ENCODE measurements at regions not wholly inside any gene's neighbourhood (a gene's known extent, or its start where the extent isn't known, plus 50 kb on each side); places are given as distances from the start of the nearest gene placed in this dataset.
"Not testable (repeated sequence)": the region's sequence is repeated elsewhere in the genome, so short reads cannot be mapped to it uniquely, and the experiment has no call there.

DNA sequence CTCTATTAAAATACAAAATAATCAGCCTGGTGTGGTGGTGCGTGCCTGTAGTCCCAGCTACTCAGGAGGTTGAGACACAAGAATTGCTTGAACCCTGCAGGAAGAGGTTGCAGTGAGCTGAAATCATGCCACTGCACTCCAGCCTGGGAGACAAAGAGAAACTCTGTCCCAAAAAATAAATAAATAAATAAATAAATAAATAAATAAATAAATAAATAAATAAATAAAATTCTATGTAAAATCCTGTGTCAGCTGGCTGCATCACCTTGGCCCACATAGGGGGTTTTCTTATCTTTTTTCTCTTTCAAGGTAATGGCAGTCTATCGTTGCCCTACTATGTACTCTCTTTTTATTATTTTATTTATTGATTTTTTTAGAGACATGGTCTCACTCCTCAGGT lies 206.7 kb downstream of the ALG10 start:
- BruUV-seq (replicated peaks); H3K4me3 Mint-ChIP-seq (ENCODE audit: unreplicated experiment); intact Hi-C loops (cut with micrococcal nuclease); H3K36me3 Mint-ChIP-seq (ENCODE audit: insufficient read depth, unreplicated experiment); H3K27me3 Mint-ChIP-seq (ENCODE audit: insufficient read depth, unreplicated experiment); POLR2A ChIA-PET; H3K4me1 Mint-ChIP-seq (ENCODE audit: insufficient read depth, unreplicated experiment); H3K27ac Mint-ChIP-seq (ENCODE audit: low read depth, unreplicated experiment); DNase-seq (ENCODE audit: unreplicated experiment): not testable (repeated sequence)
- CTCF ChIA-PET = interaction anchor here (0.6 to 2.8 kb wide), 7 partner anchors 11 to 1827 kb away, joined by 3 to 13 read pairs (median 3); no protein-coding TSS in a partner anchor
- H3K9me3 Mint-ChIP-seq (ENCODE audit: unreplicated experiment) = peaks cover 17% of the 10 kb centered on the region

DNA sequence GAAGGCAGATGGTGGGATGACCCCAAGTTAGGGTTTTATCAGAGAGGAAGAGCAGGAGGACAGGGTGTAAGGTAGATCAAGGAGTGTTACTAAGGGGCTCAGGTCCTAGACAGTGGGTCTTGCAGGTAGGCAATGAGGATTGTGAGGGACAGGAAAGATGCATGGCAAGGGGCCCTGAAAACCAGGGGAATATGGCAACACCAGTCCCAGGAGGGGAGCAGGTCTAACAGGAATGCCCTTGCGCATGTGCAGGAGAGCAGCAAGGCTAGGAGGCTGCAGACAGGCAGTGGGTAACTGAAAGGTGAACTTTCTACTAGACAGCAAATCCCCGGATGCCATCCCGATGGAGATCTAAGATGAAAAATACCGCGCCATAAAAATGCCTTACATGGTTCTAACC lies 211.3 kb downstream of the ALG10 start:
- TF ChIP-seq, protein P1, sequence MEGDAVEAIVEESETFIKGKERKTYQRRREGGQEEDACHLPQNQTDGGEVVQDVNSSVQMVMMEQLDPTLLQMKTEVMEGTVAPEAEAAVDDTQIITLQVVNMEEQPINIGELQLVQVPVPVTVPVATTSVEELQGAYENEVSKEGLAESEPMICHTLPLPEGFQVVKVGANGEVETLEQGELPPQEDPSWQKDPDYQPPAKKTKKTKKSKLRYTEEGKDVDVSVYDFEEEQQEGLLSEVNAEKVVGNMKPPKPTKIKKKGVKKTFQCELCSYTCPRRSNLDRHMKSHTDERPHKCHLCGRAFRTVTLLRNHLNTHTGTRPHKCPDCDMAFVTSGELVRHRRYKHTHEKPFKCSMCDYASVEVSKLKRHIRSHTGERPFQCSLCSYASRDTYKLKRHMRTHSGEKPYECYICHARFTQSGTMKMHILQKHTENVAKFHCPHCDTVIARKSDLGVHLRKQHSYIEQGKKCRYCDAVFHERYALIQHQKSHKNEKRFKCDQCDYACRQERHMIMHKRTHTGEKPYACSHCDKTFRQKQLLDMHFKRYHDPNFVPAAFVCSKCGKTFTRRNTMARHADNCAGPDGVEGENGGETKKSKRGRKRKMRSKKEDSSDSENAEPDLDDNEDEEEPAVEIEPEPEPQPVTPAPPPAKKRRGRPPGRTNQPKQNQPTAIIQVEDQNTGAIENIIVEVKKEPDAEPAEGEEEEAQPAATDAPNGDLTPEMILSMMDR (IDR thresholded peaks at IDR 0.05; ENCODE audit: unreplicated experiment) = no peak
- Mint-ChIP-seq H3K4me3 (ENCODE audit: unreplicated experiment) (no peak overlapping the region), H3K4me1 (ENCODE audit: insufficient read depth, unreplicated experiment) (no peaks in the 10 kb centered on the region), H3K27ac (ENCODE audit: low read depth, unreplicated experiment) (no peak overlapping the region), H3K27me3 (ENCODE audit: insufficient read depth, unreplicated experiment) (no peaks in the 10 kb centered on the region), H3K9me3 (ENCODE audit: unreplicated experiment) (no peaks in the 10 kb centered on the region), H3K36me3 (ENCODE audit: insufficient read depth, unreplicated experiment) (no peaks in the 10 kb centered on the region)
- no TSS peak for BruUV-seq (replicated peaks)
- ChIA-PET CTCF (no interaction called here), POLR2A (no interaction called here)
- intact Hi-C loops (cut with micrococcal nuclease) = no loop called here
- no peak for DNase-seq (ENCODE audit: unreplicated experiment)

DNA sequence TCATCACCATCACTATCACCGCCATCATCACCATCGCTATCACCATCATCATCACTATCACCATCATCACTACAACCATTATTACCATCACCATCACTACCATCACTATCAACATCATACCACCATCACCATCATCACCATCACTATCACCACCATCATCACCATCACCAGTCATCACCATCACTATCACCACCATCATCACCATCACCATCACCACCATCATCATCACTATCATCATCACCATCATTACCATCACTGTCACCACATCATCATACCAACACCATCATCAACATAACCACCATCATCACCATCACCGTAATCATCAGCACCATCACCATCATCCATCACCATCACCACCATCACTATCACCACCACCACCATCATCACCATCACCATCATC lies 213.8 kb downstream of the ALG10 start:
- TF ChIP-seq, protein P1 (IDR thresholded peaks at IDR 0.05; ENCODE audit: unreplicated experiment) = no peak
- Mint-ChIP-seq H3K9me3 (ENCODE audit: unreplicated experiment) (no peaks in the 10 kb centered on the region), H3K4me3 (ENCODE audit: unreplicated experiment) (no peak overlapping the region), H3K36me3 (ENCODE audit: insufficient read depth, unreplicated experiment) (no peaks in the 10 kb centered on the region), H3K27ac (ENCODE audit: low read depth, unreplicated experiment) (no peak overlapping the region), H3K27me3 (ENCODE audit: insufficient read depth, unreplicated experiment) (no peaks in the 10 kb centered on the region), H3K4me1 (ENCODE audit: insufficient read depth, unreplicated experiment) (no peaks in the 10 kb centered on the region)
- no TSS peak for BruUV-seq (replicated peaks)
- ChIA-PET POLR2A (no interaction called here), CTCF (interaction anchor here (2.1 kb wide), 1 partner anchor 113 kb away, joined by 6 read pairs; no protein-coding TSS in a partner anchor)
- no peak for DNase-seq (ENCODE audit: unreplicated experiment)
- intact Hi-C loops (cut with micrococcal nuclease) = no loop called here

DNA sequence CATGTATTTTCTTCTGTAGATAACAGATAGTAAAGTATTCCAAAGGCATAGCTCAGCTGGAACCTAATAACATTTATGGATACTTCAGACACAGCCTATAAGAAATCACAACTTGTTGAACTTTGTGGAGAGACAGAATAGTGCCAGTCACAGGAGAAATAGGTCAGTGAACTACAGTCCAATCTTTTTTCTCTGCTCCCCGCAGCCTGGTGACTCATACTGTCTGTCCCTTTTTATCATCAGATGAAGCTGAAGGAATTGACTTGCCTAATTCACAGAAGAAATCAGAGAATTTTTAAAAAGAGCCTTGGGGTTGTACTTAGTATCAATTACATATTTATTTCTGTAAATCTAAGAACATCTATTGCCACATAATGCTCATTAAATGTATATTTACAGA lies 222.3 kb downstream of the ALG10 start:
- peaks cover 6% of the 10 kb centered on the region for H3K36me3 Mint-ChIP-seq (ENCODE audit: insufficient read depth, unreplicated experiment)
- H3K27me3 Mint-ChIP-seq (ENCODE audit: insufficient read depth, unreplicated experiment) = no peaks in the 10 kb centered on the region
- CTCF ChIA-PET = interaction anchor here (0.6 to 0.9 kb wide), 4 partner anchors 15 to 1631 kb away, joined by 3 read pairs; no protein-coding TSS in a partner anchor
- H3K27ac Mint-ChIP-seq (ENCODE audit: low read depth, unreplicated experiment) = no peak overlapping the region
- H3K4me1 Mint-ChIP-seq (ENCODE audit: insufficient read depth, unreplicated experiment) = no peaks in the 10 kb centered on the region
- no peak for DNase-seq (ENCODE audit: unreplicated experiment)
- no peaks in the 10 kb centered on the region for H3K9me3 Mint-ChIP-seq (ENCODE audit: unreplicated experiment)
- H3K4me3 Mint-ChIP-seq (ENCODE audit: unreplicated experiment) = no peak overlapping the region
- POLR2A ChIA-PET = no interaction called here
- TF ChIP-seq, protein P1 (IDR thresholded peaks at IDR 0.05; ENCODE audit: unreplicated experiment) = no peak
- no TSS peak for BruUV-seq (replicated peaks)
- intact Hi-C loops (cut with micrococcal nuclease) = no loop called here

DNA sequence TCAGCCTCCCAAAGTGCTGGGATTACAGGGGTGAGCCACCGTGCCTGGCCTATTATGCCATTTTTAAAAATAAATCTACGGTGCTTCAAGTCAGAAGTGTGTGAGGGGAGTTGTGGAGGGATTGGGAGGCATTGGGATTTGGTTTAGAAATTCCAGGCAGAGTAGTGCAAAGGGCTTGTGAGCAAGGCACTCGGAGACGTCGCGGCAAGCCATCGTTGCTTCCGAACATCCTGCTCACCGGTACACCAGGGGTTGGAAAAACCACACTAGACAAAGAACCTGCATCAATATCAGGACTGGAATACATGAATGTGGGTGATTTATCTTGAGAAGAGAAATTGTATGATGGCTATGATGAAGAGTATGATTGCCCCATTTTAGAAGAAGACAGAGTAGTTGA lies 227.0 kb downstream of the ALG10 start:
- Mint-ChIP-seq H3K4me3 (ENCODE audit: unreplicated experiment) (no peak overlapping the region), H3K4me1 (ENCODE audit: insufficient read depth, unreplicated experiment) (no peaks in the 10 kb centered on the region), H3K36me3 (ENCODE audit: insufficient read depth, unreplicated experiment) (peaks cover 6% of the 10 kb centered on the region), H3K27me3 (ENCODE audit: insufficient read depth, unreplicated experiment) (no peaks in the 10 kb centered on the region), H3K27ac (ENCODE audit: low read depth, unreplicated experiment) (no peak overlapping the region), H3K9me3 (ENCODE audit: unreplicated experiment) (no peaks in the 10 kb centered on the region)
- intact Hi-C loops (cut with micrococcal nuclease) = no loop called here
- no TSS peak for BruUV-seq (replicated peaks)
- DNase-seq (ENCODE audit: unreplicated experiment) = no peak
- ChIA-PET POLR2A (no interaction called here), CTCF (no interaction called here)
- TF ChIP-seq, protein P1 (IDR thresholded peaks at IDR 0.05; ENCODE audit: unreplicated experiment) = no peak

DNA sequence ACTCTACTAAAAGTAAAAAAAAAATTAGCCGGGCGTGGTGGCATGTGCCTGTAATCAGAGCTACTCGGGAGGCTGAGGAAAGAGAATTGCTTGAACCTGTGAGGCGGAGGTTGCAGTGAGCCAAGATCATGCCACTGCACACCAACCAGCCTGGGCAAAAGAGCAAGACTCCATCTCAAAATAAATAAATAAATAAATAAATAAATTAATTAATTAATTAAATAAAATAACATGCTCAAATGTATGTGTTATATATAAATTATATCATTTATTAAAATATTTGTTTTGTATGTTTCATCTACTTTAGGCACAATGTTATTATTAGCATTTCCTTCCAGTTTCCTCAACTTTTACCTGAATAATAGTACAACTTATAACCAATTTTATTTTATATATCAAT lies 229.6 kb downstream of the ALG10 start:
- H3K4me3 Mint-ChIP-seq (ENCODE audit: unreplicated experiment); H3K4me1 Mint-ChIP-seq (ENCODE audit: insufficient read depth, unreplicated experiment); BruUV-seq (replicated peaks); POLR2A ChIA-PET; CTCF ChIA-PET; H3K27me3 Mint-ChIP-seq (ENCODE audit: insufficient read depth, unreplicated experiment); H3K27ac Mint-ChIP-seq (ENCODE audit: low read depth, unreplicated experiment); DNase-seq (ENCODE audit: unreplicated experiment); H3K9me3 Mint-ChIP-seq (ENCODE audit: unreplicated experiment); intact Hi-C loops (cut with micrococcal nuclease); H3K36me3 Mint-ChIP-seq (ENCODE audit: insufficient read depth, unreplicated experiment): not testable (repeated sequence)

Measured in MCF 10A (cell line).